GM12874 (cell line): ENCODE measurements at regions not wholly inside any gene's neighbourhood (a gene's known extent, or its start where the extent isn't known, plus 50 kb on each side); places are given as distances from the start of the nearest gene placed in this dataset.

Source experiments
- CTCF ChIP-seq: IDR thresholded peaks from 2 replicates; pipeline ENCODE4 v1.5.1; 2011; ENCODE audit warnings: low read depth, mild to moderate bottlenecking, control low read depth, low read length, moderate library complexity; ENCODE audit not compliant: insufficient read depth

- TF ChIP-seq CTCF, result no peak
Observed at GRCh38 chr4:89427782-89428181, 120.2 kb upstream of the GPRIN3 start.

- TF ChIP-seq CTCF, result no peak
Observed at GRCh38 chr4:89425023-89425422, 117.4 kb upstream of the GPRIN3 start.

GRCh38 chr4:89422441-89422990 lies 114.9 kb upstream of the GPRIN3 start:
- no peak for TF ChIP-seq CTCF

GRCh38 chr4:89420507-89420906 lies 112.9 kb upstream of the GPRIN3 start:
- TF ChIP-seq CTCF, result no peak

GRCh38 chr4:89419111-89419695 lies 111.6 kb upstream of the GPRIN3 start:
- no peak for TF ChIP-seq CTCF

GRCh38 chr4:89416960-89417359 lies 109.4 kb upstream of the GPRIN3 start:
- TF ChIP-seq CTCF, result no peak

GRCh38 chr4:89413518-89413917 lies 105.9 kb upstream of the GPRIN3 start:
- TF ChIP-seq CTCF, result no peak
